ENCODE measurements at regions not wholly inside any gene's neighbourhood (a gene's known extent, or its start where the extent isn't known, plus 50 kb on each side); places are given as distances from the start of the nearest gene placed in this dataset.

GRCh38 chr3:81349816-81350340, 411.6 kb downstream of the GBE1 start:
- TF ChIP-seq CTCF (IDR thresholded peaks at IDR 0.05) (no peak), POLR2A (IDR thresholded peaks at IDR 0.05) (no peak)
